Testis (tissue), 2 donors: ENCODE measurements at regions not wholly inside any gene's neighbourhood (a gene's known extent, or its start where the extent isn't known, plus 50 kb on each side); places are given as distances from the start of the nearest gene placed in this dataset.

ENCODE experiments used
- DNase-seq: peaks from one replicate; pipeline ENCODE4 v3.0.0-alpha.2; 2019
- H3K27ac ChIP-seq, 2 donors: fragments of 200-600 bp; sonication (generic); one replicate each; pipeline ENCODE4 v1.5.1; 2019
- H3K27me3 ChIP-seq: fragments of 200-600 bp; sonication (generic); one replicate; pipeline ENCODE4 v1.5.1; 2019
- H3K36me3 ChIP-seq: fragments of 200-600 bp; sonication (generic); one replicate; pipeline ENCODE4 v1.5.1; 2017; ENCODE audit warnings: low read depth; ENCODE audit errors: missing control alignments
- H3K4me1 ChIP-seq: fragments of 200-600 bp; sonication (generic); one replicate; pipeline ENCODE4 v1.5.1; 2019
- H3K4me3 ChIP-seq, 2 donors: fragments of 200-600 bp; sonication (generic); one replicate each; pipeline ENCODE4 v1.5.1; 2017 to 2019
- H3K9me3 ChIP-seq: fragments of 200-600 bp; sonication (generic); one replicate; pipeline ENCODE4 v1.5.1; 2017
- POLR2A ChIP-seq: fragments of 450-650 bp; IDR thresholded peaks from one replicate; pipeline ENCODE4 v1.6.1; 2017; ENCODE audit warnings: antibody characterized with exemption, mild to moderate bottlenecking, moderate library complexity
- WGBS, 2 donors: methylation state at CpG; one replicate each; pipeline ENCODE4 v1.1.5; 2018; 5-methylcytosine and 5-hydroxymethylcytosine counted together
- intact Hi-C: fragments of 100-400 bp; cut with DNase I; formaldehyde crosslinking; loops from one replicate; pipeline ENCODE4 v1.15.1; 2023; ENCODE audit warnings: low total_unique reads
- TF ChIP-seq, protein P1 (sequence below), 3 experiments: fragments of 450-650 bp in 2 of 3; fragments of 200-600 bp in 1 of 3; sonication (generic) in 1 of 3; IDR thresholded peaks; one replicate each; pipeline ENCODE4 v1.5.1; 2016 to 2019; ENCODE audit warnings: antibody characterized with exemption in 3 of 3, mild to moderate bottlenecking in 2 of 3, moderate library complexity in 1 of 3

DNA sequence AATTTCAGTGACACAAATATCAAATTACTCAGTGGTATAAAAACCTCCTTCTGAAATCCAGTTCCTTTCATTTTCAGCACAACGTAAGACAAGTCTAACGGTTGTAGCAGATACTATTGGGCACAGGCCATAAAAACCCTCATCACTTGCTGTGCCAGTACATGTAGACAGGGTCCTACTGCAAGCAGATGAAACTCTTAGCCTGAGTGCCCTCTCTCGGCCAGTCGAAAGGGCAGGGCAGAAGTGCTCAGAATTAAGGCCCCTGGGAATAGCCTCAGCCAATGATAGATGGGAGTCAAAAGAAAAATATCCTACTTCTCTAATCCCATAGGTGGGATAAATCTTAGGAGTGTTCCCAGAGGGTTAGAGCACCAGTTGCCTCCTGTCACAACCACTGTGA, 168.5 kb upstream of the FER start:
- no peaks in the 10 kb centered on the region for H3K4me1 ChIP-seq
- no peak overlapping the region for H3K4me3 ChIP-seq
- intact Hi-C loops: no loop called here
- TF ChIP-seq POLR2A: no peak
- TF ChIP-seq, protein P1, sequence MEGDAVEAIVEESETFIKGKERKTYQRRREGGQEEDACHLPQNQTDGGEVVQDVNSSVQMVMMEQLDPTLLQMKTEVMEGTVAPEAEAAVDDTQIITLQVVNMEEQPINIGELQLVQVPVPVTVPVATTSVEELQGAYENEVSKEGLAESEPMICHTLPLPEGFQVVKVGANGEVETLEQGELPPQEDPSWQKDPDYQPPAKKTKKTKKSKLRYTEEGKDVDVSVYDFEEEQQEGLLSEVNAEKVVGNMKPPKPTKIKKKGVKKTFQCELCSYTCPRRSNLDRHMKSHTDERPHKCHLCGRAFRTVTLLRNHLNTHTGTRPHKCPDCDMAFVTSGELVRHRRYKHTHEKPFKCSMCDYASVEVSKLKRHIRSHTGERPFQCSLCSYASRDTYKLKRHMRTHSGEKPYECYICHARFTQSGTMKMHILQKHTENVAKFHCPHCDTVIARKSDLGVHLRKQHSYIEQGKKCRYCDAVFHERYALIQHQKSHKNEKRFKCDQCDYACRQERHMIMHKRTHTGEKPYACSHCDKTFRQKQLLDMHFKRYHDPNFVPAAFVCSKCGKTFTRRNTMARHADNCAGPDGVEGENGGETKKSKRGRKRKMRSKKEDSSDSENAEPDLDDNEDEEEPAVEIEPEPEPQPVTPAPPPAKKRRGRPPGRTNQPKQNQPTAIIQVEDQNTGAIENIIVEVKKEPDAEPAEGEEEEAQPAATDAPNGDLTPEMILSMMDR (IDR thresholded peaks at IDR 0.05): no peak
- no peaks in the 10 kb centered on the region for H3K36me3 ChIP-seq
- 61 to 63% methylated on average over 4 of the region's 4 CpGs for WGBS, 2 donors
- H3K27ac ChIP-seq: no peak overlapping the region
- no peak for DNase-seq
- no peaks in the 10 kb centered on the region for H3K9me3 ChIP-seq
- no peaks in the 10 kb centered on the region for H3K27me3 ChIP-seq

DNA sequence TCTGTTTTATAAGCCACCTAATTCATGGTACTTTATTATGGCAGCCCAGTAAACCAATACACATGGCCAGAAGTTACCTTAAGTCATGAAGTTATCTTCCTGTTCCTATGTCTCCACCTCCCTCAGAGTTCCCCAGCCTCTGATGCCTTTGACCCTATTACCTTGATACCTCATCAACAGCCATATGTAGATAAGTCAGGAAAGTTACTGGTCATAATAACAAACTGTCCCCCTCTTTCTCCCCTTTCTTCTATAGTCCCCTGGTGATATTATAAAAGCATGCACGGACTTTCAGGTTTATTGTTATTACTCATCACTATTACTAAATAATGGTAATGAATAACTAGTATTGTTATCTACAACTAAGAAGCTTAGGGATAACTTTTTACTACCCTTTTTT, 168.9 kb upstream of the FER start:
- no peak for DNase-seq
- no peaks in the 10 kb centered on the region for H3K9me3 ChIP-seq
- H3K27ac ChIP-seq: no peak overlapping the region
- intact Hi-C loops: no loop called here
- 95 to 100% methylated on average over 1 of the region's 1 CpG for WGBS, 2 donors
- H3K27me3 ChIP-seq: no peaks in the 10 kb centered on the region
- no peaks in the 10 kb centered on the region for H3K4me1 ChIP-seq
- no peak for TF ChIP-seq POLR2A
- H3K4me3 ChIP-seq: no peak overlapping the region
- no peaks in the 10 kb centered on the region for H3K36me3 ChIP-seq

DNA sequence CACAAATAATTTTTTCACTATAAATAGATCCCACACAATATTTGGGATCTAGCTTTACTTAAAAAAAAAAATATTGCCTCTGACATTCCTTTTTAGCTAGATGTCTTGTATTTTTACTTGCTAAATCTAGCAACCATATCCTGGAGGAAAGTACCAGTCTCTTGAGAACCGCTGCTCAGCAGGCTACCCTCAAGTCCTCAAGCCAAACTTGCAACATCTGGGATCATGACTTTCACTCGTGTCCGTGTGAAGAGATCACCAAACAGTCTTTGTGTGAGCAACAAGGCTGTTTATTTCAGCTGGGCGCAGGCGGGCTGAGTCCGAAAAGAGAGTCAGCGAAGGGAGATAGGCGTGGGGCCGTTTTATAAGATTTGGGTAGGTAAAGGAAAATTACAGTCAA, 180.3 kb upstream of the FER start:
- H3K4me1 ChIP-seq: no peaks in the 10 kb centered on the region
- H3K9me3 ChIP-seq: no peaks in the 10 kb centered on the region
- intact Hi-C loops: no loop called here
- TF ChIP-seq POLR2A: no peak
- TF ChIP-seq, protein P1 (IDR thresholded peaks at IDR 0.05): no peak
- DNase-seq: no peak
- H3K4me3 ChIP-seq: no peak overlapping the region
- H3K27ac ChIP-seq: no peak overlapping the region
- H3K27me3 ChIP-seq: no peaks in the 10 kb centered on the region
- no peaks in the 10 kb centered on the region for H3K36me3 ChIP-seq
- WGBS, 2 donors: 80 to 89% methylated on average over 9 of the region's 9 CpGs

DNA sequence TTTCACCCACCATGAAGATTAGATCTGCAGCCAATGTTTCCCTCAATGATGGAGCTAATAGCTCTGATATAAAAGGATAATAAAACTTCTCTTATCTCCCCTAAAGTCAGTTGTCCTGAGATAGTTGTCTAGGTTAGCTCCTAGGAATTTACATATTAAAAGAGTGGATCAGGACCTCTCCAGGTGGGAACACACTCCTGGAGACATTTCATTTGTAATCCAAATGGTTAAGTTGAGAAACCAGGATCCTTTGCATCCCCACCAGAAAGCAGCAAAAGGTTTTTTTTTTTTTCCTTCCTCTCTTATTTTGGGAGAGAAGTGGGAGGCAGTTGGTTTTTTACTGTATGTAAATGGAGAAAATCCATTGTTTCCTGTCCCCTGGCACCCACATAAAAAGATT, 182.5 kb upstream of the FBXL17 start:
- TF ChIP-seq, protein P1 (IDR thresholded peaks at IDR 0.05): no peak
- no peak for TF ChIP-seq POLR2A
- no peak for DNase-seq
- Histone ChIP-seq H3K36me3 (no peaks in the 10 kb centered on the region), H3K4me1 (no peaks in the 10 kb centered on the region), H3K4me3 (no peak overlapping the region), H3K27me3 (no peaks in the 10 kb centered on the region), H3K27ac (no peak overlapping the region), H3K9me3 (no peaks in the 10 kb centered on the region)
- intact Hi-C loops: no loop called here

DNA sequence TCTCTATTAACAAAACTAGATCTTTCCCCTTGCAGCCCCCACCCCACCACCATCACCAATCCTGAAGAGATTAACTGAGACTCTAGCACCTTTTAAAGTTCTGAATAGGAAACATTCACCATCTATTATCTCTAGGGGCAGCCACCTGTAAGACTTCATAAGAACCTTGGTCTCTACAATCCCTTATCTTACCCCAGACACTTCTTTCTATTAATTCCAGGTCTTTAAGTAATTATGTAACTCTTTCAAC, 180.2 kb upstream of the FBXL17 start:
- H3K9me3 ChIP-seq: no peaks in the 10 kb centered on the region
- no peak overlapping the region for H3K27ac ChIP-seq
- no peak for DNase-seq
- TF ChIP-seq POLR2A: no peak
- TF ChIP-seq, protein P1 (IDR thresholded peaks at IDR 0.05): no peak
- intact Hi-C loops: no loop called here
- H3K4me3 ChIP-seq: no peak overlapping the region
- no peaks in the 10 kb centered on the region for H3K36me3 ChIP-seq
- H3K4me1 ChIP-seq: no peaks in the 10 kb centered on the region
- no peaks in the 10 kb centered on the region for H3K27me3 ChIP-seq
